ENCODE measurements at regions not wholly inside any gene's neighbourhood (a gene's known extent, or its start where the extent isn't known, plus 50 kb on each side); places are given as distances from the start of the nearest gene placed in this dataset.

DNA sequence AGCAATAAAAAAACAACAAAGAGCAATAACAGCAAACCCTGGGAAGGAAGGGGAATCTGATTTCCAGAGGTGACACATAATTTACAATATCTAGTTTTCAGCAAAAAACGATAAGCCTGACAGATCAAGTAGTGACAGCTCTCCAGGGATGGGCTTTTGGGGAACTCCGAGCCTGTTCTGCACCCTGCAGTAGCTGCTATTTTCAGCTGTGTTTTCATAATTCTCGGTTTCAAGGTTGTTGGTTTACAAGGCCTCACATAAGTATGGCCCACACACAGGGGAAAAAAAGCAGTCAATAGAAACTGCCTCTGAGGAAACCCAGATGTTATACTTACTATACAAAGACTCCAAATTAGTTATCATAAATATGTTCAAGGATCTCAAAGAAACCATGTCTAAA is 67.7 kb upstream of the CTLA4 start:
- no peak for DNase-seq (ENCODE audit: low read depth, low spot score)
- Histone ChIP-seq H3K27ac (ENCODE audit: low read length) (no peak overlapping the region), H3K9me3 (ENCODE audit: control insufficient read depth, insufficient read depth, low read depth, low read length) (no peaks in the 10 kb centered on the region), H3K4me3 (ENCODE audit: low read depth in 2 of 2, low read length in 2 of 2) (no peak overlapping the region), H3K27me3 (ENCODE audit: control insufficient read depth, insufficient read depth, low read length) (no peaks in the 10 kb centered on the region), H3K36me3 (ENCODE audit: control insufficient read depth, insufficient read depth, low read length) (no peaks in the 10 kb centered on the region), H3K4me1 (ENCODE audit: control insufficient read depth, insufficient read depth, low read length) (no peaks in the 10 kb centered on the region)
- BruUV-seq (replicated peaks) = no TSS peak
- ChIA-PET POLR2A (no interaction called here), CTCF (no interaction called here)
- TF ChIP-seq, protein P1, sequence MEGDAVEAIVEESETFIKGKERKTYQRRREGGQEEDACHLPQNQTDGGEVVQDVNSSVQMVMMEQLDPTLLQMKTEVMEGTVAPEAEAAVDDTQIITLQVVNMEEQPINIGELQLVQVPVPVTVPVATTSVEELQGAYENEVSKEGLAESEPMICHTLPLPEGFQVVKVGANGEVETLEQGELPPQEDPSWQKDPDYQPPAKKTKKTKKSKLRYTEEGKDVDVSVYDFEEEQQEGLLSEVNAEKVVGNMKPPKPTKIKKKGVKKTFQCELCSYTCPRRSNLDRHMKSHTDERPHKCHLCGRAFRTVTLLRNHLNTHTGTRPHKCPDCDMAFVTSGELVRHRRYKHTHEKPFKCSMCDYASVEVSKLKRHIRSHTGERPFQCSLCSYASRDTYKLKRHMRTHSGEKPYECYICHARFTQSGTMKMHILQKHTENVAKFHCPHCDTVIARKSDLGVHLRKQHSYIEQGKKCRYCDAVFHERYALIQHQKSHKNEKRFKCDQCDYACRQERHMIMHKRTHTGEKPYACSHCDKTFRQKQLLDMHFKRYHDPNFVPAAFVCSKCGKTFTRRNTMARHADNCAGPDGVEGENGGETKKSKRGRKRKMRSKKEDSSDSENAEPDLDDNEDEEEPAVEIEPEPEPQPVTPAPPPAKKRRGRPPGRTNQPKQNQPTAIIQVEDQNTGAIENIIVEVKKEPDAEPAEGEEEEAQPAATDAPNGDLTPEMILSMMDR (IDR thresholded peaks at IDR 0.05) = no peak
- TF ChIP-seq, protein P2, sequence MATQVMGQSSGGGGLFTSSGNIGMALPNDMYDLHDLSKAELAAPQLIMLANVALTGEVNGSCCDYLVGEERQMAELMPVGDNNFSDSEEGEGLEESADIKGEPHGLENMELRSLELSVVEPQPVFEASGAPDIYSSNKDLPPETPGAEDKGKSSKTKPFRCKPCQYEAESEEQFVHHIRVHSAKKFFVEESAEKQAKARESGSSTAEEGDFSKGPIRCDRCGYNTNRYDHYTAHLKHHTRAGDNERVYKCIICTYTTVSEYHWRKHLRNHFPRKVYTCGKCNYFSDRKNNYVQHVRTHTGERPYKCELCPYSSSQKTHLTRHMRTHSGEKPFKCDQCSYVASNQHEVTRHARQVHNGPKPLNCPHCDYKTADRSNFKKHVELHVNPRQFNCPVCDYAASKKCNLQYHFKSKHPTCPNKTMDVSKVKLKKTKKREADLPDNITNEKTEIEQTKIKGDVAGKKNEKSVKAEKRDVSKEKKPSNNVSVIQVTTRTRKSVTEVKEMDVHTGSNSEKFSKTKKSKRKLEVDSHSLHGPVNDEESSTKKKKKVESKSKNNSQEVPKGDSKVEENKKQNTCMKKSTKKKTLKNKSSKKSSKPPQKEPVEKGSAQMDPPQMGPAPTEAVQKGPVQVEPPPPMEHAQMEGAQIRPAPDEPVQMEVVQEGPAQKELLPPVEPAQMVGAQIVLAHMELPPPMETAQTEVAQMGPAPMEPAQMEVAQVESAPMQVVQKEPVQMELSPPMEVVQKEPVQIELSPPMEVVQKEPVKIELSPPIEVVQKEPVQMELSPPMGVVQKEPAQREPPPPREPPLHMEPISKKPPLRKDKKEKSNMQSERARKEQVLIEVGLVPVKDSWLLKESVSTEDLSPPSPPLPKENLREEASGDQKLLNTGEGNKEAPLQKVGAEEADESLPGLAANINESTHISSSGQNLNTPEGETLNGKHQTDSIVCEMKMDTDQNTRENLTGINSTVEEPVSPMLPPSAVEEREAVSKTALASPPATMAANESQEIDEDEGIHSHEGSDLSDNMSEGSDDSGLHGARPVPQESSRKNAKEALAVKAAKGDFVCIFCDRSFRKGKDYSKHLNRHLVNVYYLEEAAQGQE (IDR thresholded peaks at IDR 0.05; ENCODE audit: insufficient read depth in 1 of 2, low read depth in 2 of 2, low read length in 1 of 2) = no peak
- intact Hi-C loops (cut with micrococcal nuclease; ENCODE audit: unreplicated experiment) (no loop called here), in situ Hi-C loops (cut with HindIII; ENCODE audit: low pct_unique_long_range_greater_than_20kb, low sequenced_read_pairs) (no loop called here)
- no peak for ATAC-seq

DNA sequence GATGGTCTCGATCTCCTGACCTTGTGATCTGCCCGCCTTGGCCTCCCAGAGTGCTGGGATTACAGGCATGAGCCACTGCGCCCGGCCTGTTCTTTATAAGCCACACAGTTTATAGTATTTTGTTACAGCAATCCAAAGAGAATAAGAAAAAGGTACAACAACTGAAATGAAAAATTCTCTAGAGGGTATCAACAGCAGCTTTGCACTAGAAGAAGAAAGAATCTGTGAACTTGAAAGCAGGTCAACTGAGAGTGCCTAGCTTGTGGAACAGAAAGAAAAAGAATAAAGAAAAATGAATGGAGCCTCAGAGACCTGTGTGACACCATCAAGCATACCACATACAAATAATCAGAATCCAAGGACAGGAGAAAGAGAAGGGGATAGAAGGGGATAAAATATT is 66.8 kb upstream of the CTLA4 start:
- in situ Hi-C loops (cut with HindIII; ENCODE audit: low pct_unique_long_range_greater_than_20kb, low sequenced_read_pairs) (no loop called here), intact Hi-C loops (cut with micrococcal nuclease; ENCODE audit: unreplicated experiment) (no loop called here)
- ChIA-PET CTCF (no interaction called here), POLR2A (no interaction called here)
- TF ChIP-seq, protein P1 (IDR thresholded peaks at IDR 0.05) = no peak
- TF ChIP-seq TCF7L2 (IDR thresholded peaks at IDR 0.05; ENCODE audit: low read depth, low read length) (no peak), POLR2AphosphoS5 (IDR thresholded peaks at IDR 0.05; ENCODE audit: low read depth, low read length) (no peak), SIN3A (IDR thresholded peaks at IDR 0.05; ENCODE audit: borderline replicate concordance, insufficient read depth, low read depth, low read length) (no peak)
- TF ChIP-seq, protein P2 (IDR thresholded peaks at IDR 0.05; ENCODE audit: insufficient read depth in 1 of 2, low read depth in 2 of 2, low read length in 1 of 2) = no peak
- DNase-seq (ENCODE audit: low read depth, low spot score) (no peak), ATAC-seq (no peak)
- Histone ChIP-seq H3K27me3 (ENCODE audit: control insufficient read depth, insufficient read depth, low read length) (no peaks in the 10 kb centered on the region), H3K4me3 (ENCODE audit: low read depth in 2 of 2, low read length in 2 of 2) (no peak overlapping the region), H3K4me1 (ENCODE audit: control insufficient read depth, insufficient read depth, low read length) (no peaks in the 10 kb centered on the region), H3K27ac (ENCODE audit: low read length) (no peak overlapping the region), H3K9me3 (ENCODE audit: control insufficient read depth, insufficient read depth, low read depth, low read length) (no peaks in the 10 kb centered on the region), H3K36me3 (ENCODE audit: control insufficient read depth, insufficient read depth, low read length) (no peaks in the 10 kb centered on the region)
- no TSS peak for BruUV-seq (replicated peaks)

All from Panc1 (cell line).